ENCODE measurements at regions not wholly inside any gene's neighbourhood (a gene's known extent, or its start where the extent isn't known, plus 50 kb on each side); places are given as distances from the start of the nearest gene placed in this dataset.

GRCh38 chr6:167441715-167442206, 116.9 kb downstream of the TTLL2 start:
- no peak overlapping the region for H3K27ac ChIP-seq (ENCODE audit: low read length)
- H3K4me3 ChIP-seq (ENCODE audit: low read depth in 1 of 2, low read length in 2 of 2), result no peak overlapping the region
- H3K4me2 ChIP-seq (ENCODE audit: insufficient read depth, low read length), result no peak overlapping the region
- no peaks in the 10 kb centered on the region for H3K79me2 ChIP-seq (ENCODE audit: insufficient read depth, low read length)
- TF ChIP-seq CTCF (IDR thresholded peaks at IDR 0.05; ENCODE audit: borderline replicate concordance, extremely low read depth, low read length, poor library complexity, severe bottlenecking) (no peak), EZH2 (IDR thresholded peaks at IDR 0.05; ENCODE audit: borderline replicate concordance, low read depth, low read length, severe bottlenecking) (no peak)
- no peaks in the 10 kb centered on the region for H3K36me3 ChIP-seq (ENCODE audit: insufficient read depth, low read length)
- ATAC-seq (ENCODE audit: insufficient read depth, low read depth) (no peak), DNase-seq (no peak)
- H4K20me1 ChIP-seq (ENCODE audit: insufficient read depth, low read length), result no peaks in the 10 kb centered on the region
- H3K27me3 ChIP-seq (ENCODE audit: insufficient read depth, low read length, poor library complexity), result peaks cover 21% of the 10 kb centered on the region
- H2AFZ ChIP-seq (ENCODE audit: low read depth, low read length), result no peak overlapping the region
- no peak overlapping the region for H3K9ac ChIP-seq (ENCODE audit: low read depth, low read length)
- no peaks in the 10 kb centered on the region for H3K9me3 ChIP-seq (ENCODE audit: insufficient read depth, low read length, severe bottlenecking)
- no peaks in the 10 kb centered on the region for H3K4me1 ChIP-seq (ENCODE audit: insufficient read depth, low read length)

GRCh38 chr6:167442245-167442644, 117.4 kb downstream of the TTLL2 start:
- DNase-seq (no peak), ATAC-seq (ENCODE audit: insufficient read depth, low read depth) (no peak)
- Histone ChIP-seq H4K20me1 (ENCODE audit: insufficient read depth, low read length) (no peaks in the 10 kb centered on the region), H3K9ac (ENCODE audit: low read depth, low read length) (no peak overlapping the region), H3K79me2 (ENCODE audit: insufficient read depth, low read length) (no peaks in the 10 kb centered on the region), H3K9me3 (ENCODE audit: insufficient read depth, low read length, severe bottlenecking) (no peaks in the 10 kb centered on the region), H3K36me3 (ENCODE audit: insufficient read depth, low read length) (no peaks in the 10 kb centered on the region), H3K27me3 (ENCODE audit: insufficient read depth, low read length, poor library complexity) (peaks cover 21% of the 10 kb centered on the region), H2AFZ (ENCODE audit: low read depth, low read length) (no peak overlapping the region), H3K4me3 (ENCODE audit: low read depth in 1 of 2, low read length in 2 of 2) (no peak overlapping the region), H3K27ac (ENCODE audit: low read length) (no peak overlapping the region), H3K4me1 (ENCODE audit: insufficient read depth, low read length) (no peaks in the 10 kb centered on the region), H3K4me2 (ENCODE audit: insufficient read depth, low read length) (no peak overlapping the region)
- no peak for TF ChIP-seq CTCF (IDR thresholded peaks at IDR 0.05; ENCODE audit: borderline replicate concordance, extremely low read depth, low read length, poor library complexity, severe bottlenecking)
- no peak for TF ChIP-seq EZH2 (IDR thresholded peaks at IDR 0.05; ENCODE audit: borderline replicate concordance, low read depth, low read length, severe bottlenecking)

GRCh38 chr6:167442796-167443680, 118.2 kb downstream of the TTLL2 start:
- no peak for DNase-seq
- no peak overlapping the region for H2AFZ ChIP-seq (ENCODE audit: low read depth, low read length)
- peaks cover 21% of the 10 kb centered on the region for H3K27me3 ChIP-seq (ENCODE audit: insufficient read depth, low read length, poor library complexity)
- H3K27ac ChIP-seq (ENCODE audit: low read length), result no peak overlapping the region
- H3K9ac ChIP-seq (ENCODE audit: low read depth, low read length), result no peak overlapping the region
- H3K79me2 ChIP-seq (ENCODE audit: insufficient read depth, low read length), result no peaks in the 10 kb centered on the region
- no peaks in the 10 kb centered on the region for H3K36me3 ChIP-seq (ENCODE audit: insufficient read depth, low read length)
- TF ChIP-seq CTCF (IDR thresholded peaks at IDR 0.05; ENCODE audit: borderline replicate concordance, extremely low read depth, low read length, poor library complexity, severe bottlenecking) (no peak), EZH2 (IDR thresholded peaks at IDR 0.05; ENCODE audit: borderline replicate concordance, low read depth, low read length, severe bottlenecking) (no peak)
- no peaks in the 10 kb centered on the region for H4K20me1 ChIP-seq (ENCODE audit: insufficient read depth, low read length)
- no peak overlapping the region for H3K4me3 ChIP-seq (ENCODE audit: low read depth in 1 of 2, low read length in 2 of 2)
- H3K4me1 ChIP-seq (ENCODE audit: insufficient read depth, low read length), result no peaks in the 10 kb centered on the region
- H3K9me3 ChIP-seq (ENCODE audit: insufficient read depth, low read length, severe bottlenecking), result no peaks in the 10 kb centered on the region
- ATAC-seq (ENCODE audit: insufficient read depth, low read depth), result no peak
- no peak overlapping the region for H3K4me2 ChIP-seq (ENCODE audit: insufficient read depth, low read length)
